Left renal cortex interstitium (tissue), 4 donors: ENCODE measurements at regions not wholly inside any gene's neighbourhood (a gene's known extent, or its start where the extent isn't known, plus 50 kb on each side); places are given as distances from the start of the nearest gene placed in this dataset.
A peak's percentile ranks its signal among the peaks of the same experiment; 100 is the strongest.
"Not testable (repeated sequence)": the region's sequence is repeated elsewhere in the genome, so short reads cannot be mapped to it uniquely, and the experiment has no call there.

Experiments used
- DNase-seq, 4 donors: peaks; one replicate each; pipeline ENCODE4 v3.0.0-alpha.2; 2013; ENCODE audit warnings: low read depth in 4 of 4, low spot score in 2 of 4, missing footprints in 1 of 4

GRCh38 chr4:77360451-77360850, 203.4 kb downstream of the CCNG2 start:
- DNase-seq, result peak in 1 of 4 donors; percentile 20

GRCh38 chr4:77366876-77367275, 209.9 kb downstream of the CCNG2 start:
- DNase-seq, result not testable (repeated sequence)

- DNase-seq, result no peak
Observed at GRCh38 chr4:77367638-77368037, 210.6 kb downstream of the CCNG2 start.

DNA sequence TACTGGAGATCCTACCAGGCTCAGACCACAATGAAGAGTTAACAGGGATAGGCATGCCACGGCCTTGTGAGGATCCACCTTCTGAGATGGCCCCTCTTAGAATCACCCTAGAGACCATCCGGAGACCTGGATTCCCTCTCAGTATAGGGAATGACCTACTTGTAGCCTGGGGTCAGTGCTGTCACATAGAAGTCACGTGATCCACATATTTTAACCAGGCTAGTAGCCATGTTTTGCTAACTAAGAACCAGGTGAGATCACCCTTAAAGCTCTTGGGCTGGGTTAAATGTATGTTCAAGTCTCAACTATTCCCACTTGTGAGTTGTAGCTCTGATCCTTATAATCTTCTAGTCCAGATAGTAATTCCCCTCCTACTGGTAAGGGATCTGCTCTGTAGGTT, 215.4 kb downstream of the CCNG2 start:
- DNase-seq, result no peak

- no peak for DNase-seq
Observed at GRCh38 chr4:77375866-77376607, 219.0 kb downstream of the CCNG2 start.

- DNase-seq, result no peak
Observed at GRCh38 chr4:77376788-77377460, 219.9 kb downstream of the CCNG2 start.

DNA sequence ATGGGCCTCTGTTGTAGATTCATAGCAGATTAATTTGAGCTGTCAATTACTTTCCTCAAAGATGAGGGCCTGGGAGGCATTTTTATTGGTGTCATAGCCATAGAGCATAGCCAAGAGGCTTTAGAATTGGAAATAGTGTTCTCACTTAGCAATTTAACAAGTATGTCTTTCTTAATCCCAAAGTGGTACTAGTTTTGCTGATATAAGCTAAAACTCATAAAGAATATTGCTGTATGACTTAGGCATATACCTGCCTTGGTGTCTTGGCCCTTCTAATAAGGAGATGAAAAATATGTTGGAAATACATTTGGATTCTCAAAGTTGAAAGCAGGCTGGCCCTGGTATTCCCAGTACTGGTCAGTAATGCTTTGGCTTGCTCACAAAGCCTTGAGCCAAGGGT, 221.5 kb upstream of the CXCL13 start:
- DNase-seq, result no peak

DNA sequence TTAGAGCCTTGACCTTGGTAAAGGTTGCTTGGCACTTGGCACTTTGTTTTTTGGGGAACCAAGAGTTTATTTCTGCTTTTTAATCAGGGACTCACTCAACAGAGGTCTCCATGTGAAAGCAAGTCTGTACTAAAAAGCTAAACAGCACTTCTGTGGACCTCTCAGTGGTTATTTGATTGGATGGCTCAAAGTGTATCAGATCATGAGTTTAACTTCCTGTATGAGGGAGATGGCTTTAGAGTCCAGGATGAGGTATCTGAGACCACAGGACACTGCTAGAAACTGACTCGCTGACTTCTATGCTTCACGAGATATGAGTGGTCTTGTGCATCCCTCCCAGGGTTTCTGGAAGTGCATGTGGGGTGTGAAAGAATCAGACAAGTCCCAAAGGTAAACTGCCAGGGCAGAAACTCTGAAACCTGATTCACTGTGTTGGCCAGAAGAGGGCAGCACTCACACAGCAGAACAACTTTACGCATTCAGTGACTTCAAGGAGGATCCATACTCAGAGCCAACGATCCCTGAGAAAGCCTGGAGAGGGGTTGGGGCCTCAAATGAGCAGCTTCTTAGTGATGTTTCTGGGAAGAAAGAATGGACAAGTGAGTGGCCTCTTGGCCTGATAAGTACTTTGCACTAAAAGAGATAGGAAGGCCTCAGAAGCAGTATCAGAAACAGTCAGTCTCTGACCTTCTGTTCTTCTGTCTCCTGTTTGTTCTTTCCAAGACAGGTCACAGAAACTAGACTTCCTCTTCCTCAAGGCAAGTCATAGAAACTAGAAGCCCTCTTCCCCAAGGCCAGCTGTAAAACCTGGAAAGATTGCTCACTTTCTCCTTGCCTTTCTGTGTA, 220.3 kb upstream of the CXCL13 start:
- peak; percentile 37 to 57 (median 44) for DNase-seq

GRCh38 chr4:77393996-77394395, 211.6 kb upstream of the CXCL13 start:
- DNase-seq, result no peak

GRCh38 chr4:77395481-77395880, 210.1 kb upstream of the CXCL13 start:
- no peak for DNase-seq

DNA sequence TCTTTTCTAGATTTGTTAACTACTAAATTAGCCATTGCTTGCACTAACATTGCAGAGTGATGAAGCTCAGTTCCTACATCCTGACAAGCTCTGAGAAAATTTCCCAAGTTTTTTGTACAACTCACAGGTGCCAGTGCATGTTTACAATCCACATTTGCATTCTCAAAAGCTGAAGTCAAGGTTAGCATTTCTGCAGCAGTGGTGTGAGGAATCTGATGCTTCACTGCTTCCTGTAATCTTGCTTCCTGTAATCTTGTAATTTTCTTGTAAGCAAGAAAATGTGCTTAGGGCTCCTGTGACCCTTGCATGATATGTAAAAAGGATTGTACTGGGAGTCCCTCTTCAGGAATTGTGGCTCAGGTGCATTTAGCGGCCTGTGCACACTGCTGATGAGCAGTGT, 207.4 kb upstream of the CXCL13 start:
- DNase-seq, result no peak

- DNase-seq, result no peak
Observed at GRCh38 chr4:77399831-77400230, 205.8 kb upstream of the CXCL13 start.

GRCh38 chr4:77413766-77414165, 191.9 kb upstream of the CXCL13 start:
- DNase-seq, result no peak

DNA sequence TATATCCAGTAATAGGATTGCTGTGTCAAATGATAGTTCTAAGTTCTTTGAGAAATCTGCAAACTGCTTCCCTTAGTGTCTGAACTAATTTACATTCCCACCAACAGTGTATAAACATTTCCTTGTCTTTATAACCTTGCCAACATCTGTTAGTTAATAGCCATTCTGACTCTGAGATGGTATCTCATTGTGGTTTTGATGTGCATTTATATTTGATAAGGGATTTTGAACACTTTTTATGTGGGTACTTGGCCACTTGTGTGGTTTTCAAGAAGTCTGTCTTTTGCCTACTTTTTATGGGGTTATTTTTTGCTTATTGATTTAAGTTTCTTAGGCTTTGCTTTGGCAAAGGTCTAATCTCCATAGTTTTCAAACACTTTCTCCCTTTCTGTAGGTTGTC, 189.9 kb upstream of the CXCL13 start:
- no peak for DNase-seq

GRCh38 chr4:77418333-77418732, 187.3 kb upstream of the CXCL13 start:
- no peak for DNase-seq

DNA sequence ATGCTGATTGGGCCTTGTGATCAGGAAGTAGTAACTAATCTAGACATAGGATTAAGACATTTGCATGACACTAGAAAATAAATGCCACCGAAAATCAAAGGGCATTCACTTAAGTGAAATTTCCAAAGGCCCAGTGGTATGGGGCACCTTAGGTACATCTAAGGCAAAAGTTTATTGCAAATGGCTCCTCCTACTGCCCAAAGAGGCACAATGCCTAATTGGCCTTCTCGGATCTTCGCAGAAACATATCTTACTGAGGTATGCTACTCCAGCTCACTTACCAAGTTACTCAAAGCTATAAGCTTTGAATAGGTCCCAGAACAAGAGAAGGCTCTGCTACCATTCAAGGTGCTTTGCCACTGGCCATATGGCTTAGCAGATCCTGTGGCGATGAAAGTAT, 174.8 kb upstream of the CXCL13 start:
- DNase-seq, result no peak

DNA sequence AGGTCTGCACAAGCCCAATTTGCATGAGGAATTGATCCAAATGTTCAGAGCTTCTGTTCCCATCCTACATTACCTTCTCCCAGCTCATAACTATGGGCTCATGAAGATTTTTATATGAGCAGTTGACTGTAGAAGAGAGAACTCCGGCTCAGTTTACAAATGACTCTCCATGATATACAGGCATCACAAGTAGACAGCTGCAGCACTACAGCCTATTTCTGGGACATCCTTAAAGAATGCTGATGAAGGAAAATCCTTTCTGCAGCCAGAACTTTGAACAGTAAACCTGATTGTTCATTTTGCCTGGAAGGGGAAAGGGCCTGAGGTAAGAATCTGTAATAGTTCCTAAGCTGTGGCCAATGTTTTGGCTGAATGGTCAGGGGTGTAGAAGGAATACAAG, 174.1 kb upstream of the CXCL13 start:
- no peak for DNase-seq

- DNase-seq, result peak in 1 of 4 donors; percentile 2
Observed at GRCh38 chr4:77432717-77433417, 172.8 kb upstream of the CXCL13 start.

DNA sequence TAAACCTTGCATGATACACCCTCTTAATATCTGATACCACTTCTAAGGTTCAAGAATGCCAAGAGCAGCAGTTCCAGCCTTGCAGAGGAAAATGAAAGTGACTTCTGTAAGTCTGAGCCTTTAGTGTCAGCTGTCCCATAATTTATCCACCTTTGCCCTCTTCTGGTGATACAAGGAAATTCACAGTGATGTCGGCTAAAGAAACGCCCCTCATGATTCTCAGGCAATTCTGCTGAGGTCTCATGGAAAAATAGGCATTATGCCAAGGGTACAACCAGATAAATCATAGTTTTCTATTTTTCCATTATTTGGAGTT, 172.2 kb upstream of the CXCL13 start:
- peak; percentile 20 to 49 (median 28) for DNase-seq

DNA sequence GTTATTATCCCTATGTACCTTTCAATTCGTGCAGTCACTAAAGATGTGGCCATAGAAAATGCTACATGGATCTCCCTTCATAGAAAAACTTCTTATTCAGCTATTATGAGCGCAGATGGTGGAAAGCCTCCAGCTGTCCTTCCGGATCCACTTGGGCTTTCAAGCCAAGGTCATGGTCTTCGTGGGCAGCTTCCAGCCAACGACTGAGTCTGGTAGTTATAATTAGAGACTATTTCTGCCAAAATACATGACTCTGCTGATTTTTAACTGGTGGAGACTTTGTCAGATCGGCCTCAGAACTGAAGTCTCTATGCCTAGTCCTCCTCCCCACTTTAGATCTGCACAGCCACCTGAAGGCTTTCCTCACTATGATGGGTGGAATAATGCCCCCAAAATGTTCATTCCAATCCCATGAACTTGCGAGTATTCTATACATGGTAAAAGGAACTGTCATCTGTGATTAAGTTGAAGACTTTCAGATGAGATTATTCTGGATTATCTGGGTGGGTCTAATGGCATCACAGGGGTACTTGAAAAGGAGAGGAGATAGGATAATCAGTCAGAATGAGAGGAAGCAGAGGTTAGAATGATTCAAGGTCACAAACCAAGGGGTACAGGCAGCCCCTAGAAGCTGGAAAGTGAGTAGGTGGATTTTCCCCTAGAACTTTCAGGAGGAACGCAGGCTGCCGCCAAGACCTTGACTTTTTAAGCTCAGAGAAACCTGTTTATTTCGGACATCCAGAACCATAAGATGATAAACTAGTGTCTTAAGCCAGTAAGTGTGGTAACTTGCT, 171.1 kb upstream of the CXCL13 start:
- no peak for DNase-seq
